H7 (cell line): ENCODE measurements at regions not wholly inside any gene's neighbourhood (a gene's known extent, or its start where the extent isn't known, plus 50 kb on each side); places are given as distances from the start of the nearest gene placed in this dataset.

Experiments used
- DNase-seq: peaks from one replicate; pipeline ENCODE4 v3.0.0; 2012
- H3K27me3 ChIP-seq: 2 replicates; pipeline ENCODE4 v1.6.0; 2011; ENCODE audit warnings: mild to moderate bottlenecking, low read length; ENCODE audit not compliant: control insufficient read depth, insufficient read depth
- H3K36me3 ChIP-seq: replicated peaks from 2 replicates; pipeline ENCODE4 v1.5.1; 2011; ENCODE audit warnings: low read length; ENCODE audit not compliant: control insufficient read depth, insufficient read depth
- H3K4me3 ChIP-seq: 2 replicates; pipeline ENCODE4 v1.5.1; 2011; ENCODE audit warnings: low read depth, mild to moderate bottlenecking, control low read depth, low read length, moderate library complexity; ENCODE audit not compliant: insufficient read depth

DNA sequence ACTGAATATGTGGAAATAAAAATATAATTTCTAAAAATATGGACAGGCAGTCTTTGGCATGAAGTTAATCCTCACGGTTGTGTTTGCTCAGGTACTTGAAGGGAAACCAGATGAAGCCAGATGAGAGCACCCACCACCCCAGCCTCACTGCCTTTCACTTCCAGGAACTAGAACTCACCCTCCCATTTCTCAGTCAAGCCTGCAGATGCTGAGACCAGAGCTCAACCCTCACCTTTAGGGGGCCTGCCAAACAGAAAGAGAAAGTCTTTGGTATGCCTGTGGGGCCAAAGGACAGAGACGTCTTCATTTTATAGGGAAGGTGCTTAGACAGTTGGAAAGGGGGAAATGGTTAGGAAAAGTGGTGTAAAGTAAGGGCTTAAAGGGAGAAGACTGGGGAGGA, 252.8 kb upstream of the PLET1 start:
- DNase-seq: no peak
- H3K27me3 ChIP-seq: no peaks in the 10 kb centered on the region
- no peaks in the 10 kb centered on the region for H3K36me3 ChIP-seq
- no peak overlapping the region for H3K4me3 ChIP-seq

GRCh38 chr11:112514011-112514740, 253.5 kb upstream of the PLET1 start:
- no peaks in the 10 kb centered on the region for H3K36me3 ChIP-seq
- no peaks in the 10 kb centered on the region for H3K27me3 ChIP-seq
- no peak for DNase-seq
- no peak overlapping the region for H3K4me3 ChIP-seq

DNA sequence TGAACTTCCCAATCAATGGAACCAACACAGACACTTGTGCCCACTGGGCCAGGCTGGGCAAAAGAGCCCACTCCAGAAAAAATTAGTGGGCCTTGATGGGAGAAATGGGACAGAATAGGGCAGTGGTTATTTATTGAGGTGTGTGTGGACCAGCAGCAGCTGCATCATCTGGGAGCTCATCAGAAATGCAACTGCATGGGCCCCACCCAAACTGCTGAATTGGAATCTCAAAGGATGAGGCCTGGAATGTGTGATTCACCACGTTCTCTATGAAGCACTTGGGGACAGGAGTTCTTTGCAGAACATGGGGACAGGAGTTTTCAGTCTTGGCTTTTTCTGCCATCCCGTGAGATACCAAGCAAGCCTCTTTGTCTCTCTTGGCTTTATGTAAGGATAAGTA, 255.6 kb upstream of the PLET1 start:
- no peak for DNase-seq
- Histone ChIP-seq H3K4me3 (no peak overlapping the region), H3K36me3 (no peaks in the 10 kb centered on the region), H3K27me3 (no peaks in the 10 kb centered on the region)

DNA sequence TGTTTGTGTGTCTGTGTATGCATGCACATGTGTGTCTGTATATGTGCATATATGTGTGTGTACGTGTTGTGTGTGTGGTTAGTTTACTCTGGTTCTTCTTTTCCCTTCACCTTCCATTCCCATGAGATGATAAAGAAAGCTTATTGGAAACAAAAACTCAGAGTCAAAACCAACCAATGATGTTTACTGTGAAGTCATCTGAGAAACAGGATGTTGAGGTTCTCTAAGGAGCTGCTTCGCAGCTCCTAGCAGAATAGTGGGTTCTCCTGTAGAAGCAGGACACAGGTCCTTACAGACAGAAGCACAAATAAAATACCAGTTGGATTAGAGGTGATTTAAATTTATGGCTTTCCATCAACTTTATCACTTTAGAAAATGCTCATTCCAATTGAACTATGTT, 256.1 kb upstream of the PLET1 start:
- no peak overlapping the region for H3K4me3 ChIP-seq
- H3K36me3 ChIP-seq: no peaks in the 10 kb centered on the region
- no peaks in the 10 kb centered on the region for H3K27me3 ChIP-seq
- DNase-seq: no peak

GRCh38 chr11:112518371-112518770, 257.7 kb upstream of the PLET1 start:
- Histone ChIP-seq H3K27me3 (no peaks in the 10 kb centered on the region), H3K4me3 (no peak overlapping the region), H3K36me3 (no peaks in the 10 kb centered on the region)
- DNase-seq: no peak

DNA sequence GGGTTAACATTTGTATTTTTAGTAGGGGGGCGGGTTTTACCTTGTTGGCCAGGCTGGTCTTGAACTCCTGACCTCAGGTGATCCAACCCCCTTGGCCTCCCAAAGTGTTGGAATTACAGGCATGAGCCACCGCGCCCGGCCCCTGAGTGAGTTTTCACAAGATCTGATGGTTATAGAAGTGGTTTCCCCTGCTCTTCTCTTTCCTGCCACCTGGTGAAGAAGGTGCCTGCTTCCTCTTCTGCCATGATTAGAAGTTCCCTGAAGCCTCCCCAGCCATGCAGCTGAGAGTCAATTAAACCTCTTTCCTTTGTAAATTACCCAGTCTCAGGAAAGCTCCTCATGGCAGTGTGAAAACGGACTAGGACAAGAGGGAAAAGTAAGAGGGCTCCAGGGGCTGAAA, 259.1 kb upstream of the PLET1 start:
- H3K27me3 ChIP-seq: no peaks in the 10 kb centered on the region
- no peaks in the 10 kb centered on the region for H3K36me3 ChIP-seq
- no peak overlapping the region for H3K4me3 ChIP-seq
- no peak for DNase-seq

- Histone ChIP-seq H3K27me3 (no peaks in the 10 kb centered on the region), H3K4me3 (no peak overlapping the region), H3K36me3 (no peaks in the 10 kb centered on the region)
- no peak for DNase-seq
These were observed 259.7 kb upstream of the PLET1 start for GRCh38 chr11:112520354-112520753.

DNA sequence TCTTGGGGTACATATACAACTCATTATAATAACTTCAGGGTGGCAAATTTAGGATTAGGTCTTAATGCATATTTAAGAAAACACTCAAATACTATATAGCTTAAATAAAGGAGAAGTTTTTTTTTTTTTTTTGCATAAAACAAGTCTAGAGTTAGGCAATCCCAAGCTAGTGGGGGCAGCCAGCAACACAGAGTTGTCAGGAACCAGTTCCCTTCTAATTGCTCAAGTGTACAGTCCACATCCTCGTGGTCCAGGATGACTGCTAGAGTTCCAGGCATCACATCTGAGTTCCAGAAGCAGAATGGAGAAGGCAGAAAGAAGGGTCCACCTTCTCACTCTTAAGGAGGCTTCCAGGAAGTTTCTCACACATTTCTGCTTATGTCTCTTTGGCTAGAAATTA, 261.9 kb upstream of the PLET1 start:
- H3K4me3 ChIP-seq: no peak overlapping the region
- no peak for DNase-seq
- H3K36me3 ChIP-seq: no peaks in the 10 kb centered on the region
- no peaks in the 10 kb centered on the region for H3K27me3 ChIP-seq

DNA sequence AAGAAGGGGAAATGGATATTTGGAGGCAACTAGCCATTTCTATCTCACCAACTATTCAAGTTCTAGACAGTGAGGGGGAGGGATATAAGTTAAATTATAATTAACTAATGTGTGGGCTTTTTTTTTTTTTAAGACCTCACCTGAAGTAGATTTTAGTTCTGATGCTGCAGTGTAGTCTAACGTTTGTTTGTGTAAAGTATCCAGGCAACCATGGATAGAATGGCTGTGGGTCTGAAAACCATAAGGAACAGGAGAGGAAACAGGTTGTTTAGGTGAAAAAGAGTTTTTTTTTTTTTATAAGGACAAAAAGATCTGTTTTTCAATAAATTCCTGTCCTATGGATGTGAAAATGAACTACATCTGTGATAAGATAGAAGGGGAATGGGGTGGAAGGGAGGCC, 262.4 kb upstream of the PLET1 start:
- no peaks in the 10 kb centered on the region for H3K36me3 ChIP-seq
- no peak for DNase-seq

GRCh38 chr11:112523477-112523876, 262.8 kb upstream of the PLET1 start:
- H3K4me3 ChIP-seq: no peak overlapping the region
- H3K36me3 ChIP-seq: no peaks in the 10 kb centered on the region
- DNase-seq: peak; percentile 22
- H3K27me3 ChIP-seq: no peaks in the 10 kb centered on the region

More for the DNA sequence above, 262.4 kb upstream of the PLET1 start:
- Histone ChIP-seq H3K27me3 (no peaks in the 10 kb centered on the region), H3K4me3 (no peak overlapping the region)

DNA sequence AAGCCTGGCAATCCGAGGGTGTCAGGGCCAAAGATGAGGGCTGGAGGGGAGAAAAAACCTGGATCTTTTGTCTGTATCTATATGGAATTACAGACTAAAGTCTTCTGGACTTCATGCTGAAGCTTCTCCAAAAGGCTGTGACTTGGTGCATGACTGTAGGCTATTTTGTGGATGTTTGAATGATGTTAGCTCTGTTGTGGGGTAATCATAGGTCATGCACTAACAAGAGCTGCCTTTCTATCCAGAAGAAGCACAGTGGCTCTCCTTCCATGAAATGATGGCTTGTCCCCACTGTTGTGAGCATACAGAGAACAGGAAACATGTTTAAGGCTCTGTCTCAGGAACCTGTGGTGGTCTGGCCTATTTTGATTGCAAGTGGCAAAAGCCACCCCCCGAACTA, 263.3 kb upstream of the PLET1 start:
- Histone ChIP-seq H3K36me3 (no peaks in the 10 kb centered on the region), H3K27me3 (no peaks in the 10 kb centered on the region), H3K4me3 (no peak overlapping the region)
- DNase-seq: no peak

- Histone ChIP-seq H3K27me3 (no peaks in the 10 kb centered on the region), H3K4me3 (no peak overlapping the region), H3K36me3 (no peaks in the 10 kb centered on the region)
- no peak for DNase-seq
These were observed 264.1 kb upstream of the PLET1 start for GRCh38 chr11:112524798-112525197.

- Histone ChIP-seq H3K36me3 (no peaks in the 10 kb centered on the region), H3K27me3 (no peaks in the 10 kb centered on the region), H3K4me3 (no peak overlapping the region)
- DNase-seq: no peak
These were observed 264.6 kb upstream of the PLET1 start for GRCh38 chr11:112525270-112525669.

DNA sequence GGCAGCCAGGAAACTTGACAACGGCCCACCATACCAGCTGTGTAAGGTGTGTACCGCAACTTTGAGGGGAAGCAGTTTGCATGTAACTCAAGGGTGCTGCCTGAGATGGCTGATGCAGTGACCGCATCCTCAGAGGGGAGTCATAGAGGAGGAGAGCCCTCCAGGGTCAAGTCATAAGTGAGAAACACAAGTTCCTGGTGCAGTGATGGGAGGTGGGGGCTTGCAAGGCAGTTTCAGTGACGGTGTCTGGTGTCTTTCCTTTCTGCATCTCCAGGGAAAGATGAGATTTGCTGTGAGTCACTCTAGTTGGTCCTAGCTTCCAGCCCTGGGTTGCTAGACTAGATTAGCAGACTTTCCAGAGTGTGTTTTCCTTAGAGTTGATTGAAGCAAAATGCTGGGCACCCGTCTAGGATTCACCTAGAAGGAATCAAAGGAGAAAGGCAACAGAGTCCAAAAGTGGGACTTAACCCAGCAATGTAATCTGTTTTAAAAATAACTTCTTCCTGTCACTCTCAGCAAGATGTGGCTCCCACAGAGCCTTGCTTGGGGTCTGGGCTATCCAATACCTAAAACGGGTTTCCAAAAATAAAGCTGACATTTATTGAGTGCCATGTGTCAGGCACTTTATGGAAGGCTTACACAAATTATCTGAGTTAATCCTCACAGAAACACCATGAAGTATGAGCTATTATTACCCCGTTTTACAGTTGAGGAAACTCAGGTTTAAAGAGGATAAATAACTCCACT, 265.4 kb upstream of the PLET1 start:
- Histone ChIP-seq H3K27me3 (no peaks in the 10 kb centered on the region), H3K36me3 (no peaks in the 10 kb centered on the region), H3K4me3 (no peak overlapping the region)
- DNase-seq: no peak

GRCh38 chr11:112526699-112527416, 266.2 kb upstream of the PLET1 start:
- Histone ChIP-seq H3K27me3 (no peaks in the 10 kb centered on the region), H3K36me3 (no peaks in the 10 kb centered on the region), H3K4me3 (no peak overlapping the region)
- DNase-seq: no peak
